H1 (cell line): ENCODE measurements at regions not wholly inside any gene's neighbourhood (a gene's known extent, or its start where the extent isn't known, plus 50 kb on each side); places are given as distances from the start of the nearest gene placed in this dataset.

Source experiments
- CTCF ChIA-PET: fragments of 300-600 bp; sonication (Branson Sonifier 250); formaldehyde crosslinking; loops from one replicate; lab custom pipeline; 2021; ENCODE audit not compliant: partially characterized antibody; lab: Charles Lee
- POLR2A ChIA-PET: fragments of 300-600 bp; sonication (Branson Sonifier 250); formaldehyde crosslinking; loops from one replicate; lab custom pipeline; 2021; ENCODE audit warnings: inconsistent platforms; ENCODE audit not compliant: partially characterized antibody; lab: Charles Lee
- DNase-seq, 2 experiments: peaks; one replicate each; pipeline versions ENCODE4 v3.0.0 to v3.0.0-alpha.2; 2010 to 2022; ENCODE audit warnings: low spot score in 2 of 2, low read depth in 1 of 2, mixed read lengths in 1 of 2
- FAIRE-seq: peaks from 2 replicates; lab custom pipeline; 2011; peaks lifted over from hg19 to GRCh38; lab: Jason Lieb, UNC
- H2AFZ ChIP-seq: 2 replicates; pipeline ENCODE4 v1.8.1; 2012; ENCODE audit warnings: low read length, inconsistent platforms
- H2AK5ac ChIP-seq: 2 replicates; pipeline ENCODE4 v1.6.1; 2013; ENCODE audit warnings: low read depth, low read length
- H2BK120ac ChIP-seq: replicated peaks from 2 replicates; pipeline ENCODE3; 2013; ENCODE audit warnings: low read depth, low read length, inconsistent platforms
- H2BK12ac ChIP-seq: 2 replicates; pipeline ENCODE4 v1.6.1; 2013; ENCODE audit warnings: low read depth, low read length
- H2BK15ac ChIP-seq: 2 replicates; pipeline ENCODE4 v1.6.1; 2013; ENCODE audit warnings: low read length
- H2BK20ac ChIP-seq: 2 replicates; pipeline ENCODE4 v1.6.1; 2013; ENCODE audit warnings: low read length
- H2BK5ac ChIP-seq: 2 replicates; pipeline ENCODE4 v1.6.1; 2013; ENCODE audit warnings: low read depth, low read length
- H3K14ac ChIP-seq: 2 replicates; pipeline ENCODE4 v1.6.1; 2013; ENCODE audit warnings: inconsistent platforms; ENCODE audit not compliant: insufficient read length
- H3K18ac ChIP-seq: 2 replicates; pipeline ENCODE4 v1.6.1; 2013; ENCODE audit warnings: low read length; ENCODE audit errors: extremely low read depth
- H3K23ac ChIP-seq: 2 replicates; pipeline ENCODE4 v1.6.1; 2013; ENCODE audit warnings: inconsistent platforms; ENCODE audit not compliant: insufficient read length
- H3K23me2 ChIP-seq: 2 replicates; pipeline ENCODE4 v1.6.1; 2013; ENCODE audit warnings: low read depth, low read length
- H3K27ac ChIP-seq: 2 replicates; pipeline ENCODE4 v1.6.1; 2011; ENCODE audit warnings: low read depth, low read length, inconsistent platforms
- H3K27me3 ChIP-seq, 4 experiments: replicated peaks in 1 of 4; 1 replicate in 1 of 4; 2 replicates in 3 of 4; pipeline versions ENCODE4 v1.6.1 to v1.8.1; 2011 to 2013; ENCODE audit warnings: low read length in 3 of 4, mild to moderate bottlenecking in 3 of 4, inconsistent platforms in 2 of 4, mixed read lengths in 2 of 4, moderate library complexity in 1 of 4; ENCODE audit not compliant: control insufficient read depth in 3 of 4, insufficient read depth in 3 of 4; ENCODE audit errors: extremely low read depth in 1 of 4
- H3K36me3 ChIP-seq, 4 experiments: 2 replicates each; pipeline versions ENCODE4 v1.6.1 to v1.8.1; 2011 to 2013; ENCODE audit warnings: mild to moderate bottlenecking in 4 of 4, low read length in 3 of 4, moderate library complexity in 2 of 4, control low read depth in 1 of 4, inconsistent platforms in 1 of 4; ENCODE audit not compliant: insufficient read depth in 4 of 4, control insufficient read depth in 2 of 4
- H3K4ac ChIP-seq: replicated peaks from 2 replicates; pipeline ENCODE3; 2013; ENCODE audit warnings: low read length, low read depth, mixed read lengths, inconsistent platforms; ENCODE audit not compliant: insufficient read length
- H3K4me1 ChIP-seq, 4 experiments: replicated peaks in 1 of 4; 1 replicate in 1 of 4; 2 replicates in 3 of 4; pipeline versions ENCODE4 v1.6.1 to v1.8.1; 2011 to 2013; ENCODE audit warnings: low read length in 3 of 4, inconsistent platforms in 2 of 4, mixed read lengths in 1 of 4; ENCODE audit not compliant: insufficient read depth in 4 of 4, control insufficient read depth in 3 of 4
- H3K4me2 ChIP-seq, 2 experiments: 2 replicates each; pipeline versions ENCODE4 v1.6.1 to v1.8.1; 2011 to 2013; ENCODE audit warnings: low read depth in 2 of 2, low read length in 2 of 2, control low read depth in 1 of 2, inconsistent platforms in 1 of 2, mild to moderate bottlenecking in 1 of 2; ENCODE audit not compliant: insufficient read depth in 1 of 2
- H3K4me3 ChIP-seq, 4 experiments: fragments of 200-600, 300-600 bp in 1 of 4; sonication (generic), shearing (Covaris generic), sonication (Bioruptor Twin) in 1 of 4; 2 replicates each; pipeline versions ENCODE4 v1.5.1 to v1.8.1; 2011 to 2016; ENCODE audit warnings: low read length in 4 of 4, low read depth in 3 of 4, control low read depth in 2 of 4, inconsistent platforms in 2 of 4, mild to moderate bottlenecking in 2 of 4, mixed read lengths in 1 of 4, moderate library complexity in 1 of 4; ENCODE audit not compliant: insufficient read depth in 2 of 4; ENCODE audit errors: extremely low read depth in 1 of 4
- H3K56ac ChIP-seq: replicated peaks from 2 replicates; pipeline ENCODE3; 2013; ENCODE audit warnings: low read depth, mild to moderate bottlenecking, mixed read lengths, low read length, inconsistent platforms; ENCODE audit not compliant: insufficient read length
- H3K79me1 ChIP-seq: 2 replicates; pipeline ENCODE4 v1.6.1; 2013; ENCODE audit warnings: low read depth, low read length, control low read depth
- H3K79me2 ChIP-seq, 2 experiments: 2 replicates each; pipeline versions ENCODE4 v1.6.1 to v1.8.1; 2012 to 2013; ENCODE audit warnings: low read length in 2 of 2, mild to moderate bottlenecking in 2 of 2, inconsistent platforms in 1 of 2; ENCODE audit not compliant: insufficient read depth in 2 of 2, control insufficient read depth in 1 of 2
- H3K9ac ChIP-seq, 4 experiments: replicated peaks in 1 of 4; 1 replicate in 1 of 4; 2 replicates in 3 of 4; pipeline versions ENCODE4 v1.6.1 to v1.8.1; 2011 to 2013; ENCODE audit warnings: low read depth in 3 of 4, low read length in 3 of 4, control low read depth in 2 of 4, mild to moderate bottlenecking in 2 of 4, moderate library complexity in 2 of 4, inconsistent platforms in 1 of 4; ENCODE audit errors: extremely low read depth in 1 of 4
- H3K9me3 ChIP-seq, 2 experiments: 2 replicates each; pipeline versions ENCODE4 v1.6.1 to v1.8.1; 2012 to 2013; ENCODE audit warnings: mild to moderate bottlenecking in 2 of 2, moderate library complexity in 2 of 2, control low read depth in 1 of 2, inconsistent platforms in 1 of 2, low read depth in 1 of 2, low read length in 1 of 2, mixed read lengths in 1 of 2; ENCODE audit not compliant: insufficient read depth in 2 of 2
- H4K20me1 ChIP-seq, 2 experiments: replicated peaks in 1 of 2; 2 replicates each; pipeline versions ENCODE3 to v1.8.1; 2011 to 2013; ENCODE audit warnings: inconsistent platforms in 2 of 2, low read length in 2 of 2, mild to moderate bottlenecking in 1 of 2; ENCODE audit not compliant: insufficient read depth in 2 of 2, control insufficient read depth in 1 of 2
- H4K5ac ChIP-seq: 2 replicates; pipeline ENCODE4 v1.6.1; 2013; ENCODE audit warnings: low read length, low read depth, mixed read lengths, inconsistent platforms; ENCODE audit not compliant: insufficient read length
- H4K8ac ChIP-seq: 2 replicates; pipeline ENCODE4 v1.8.0; 2013; ENCODE audit warnings: mild to moderate bottlenecking, moderate library complexity, low read length, inconsistent platforms; ENCODE audit not compliant: insufficient read depth; ENCODE audit errors: extremely low read depth
- H4K91ac ChIP-seq: replicated peaks from 2 replicates; pipeline ENCODE3; 2013; ENCODE audit warnings: low read length, mixed read lengths, inconsistent platforms; ENCODE audit not compliant: insufficient read length
- CBX8 ChIP-seq: fragments of 300-800, 300-1000 bp; sonication (generic); IDR thresholded peaks from 2 replicates; pipeline ENCODE4 v1.7.1; 2016; ENCODE audit warnings: low read depth, low read length, borderline replicate concordance
- FOSL1 ChIP-seq: IDR thresholded peaks from 2 replicates; pipeline ENCODE4 v1.6.1; 2011; ENCODE audit warnings: mild to moderate bottlenecking, low read depth, low read length, moderate library complexity; ENCODE audit not compliant: insufficient read depth
- KDM1A ChIP-seq: fragments of 200-600, 300-600 bp; sonication (generic); IDR thresholded peaks from 2 replicates; pipeline ENCODE4 v1.7.1; 2016; ENCODE audit warnings: mild to moderate bottlenecking, low read length, borderline replicate concordance
- KDM5A ChIP-seq: fragments of 200-600 bp; IDR thresholded peaks from 2 replicates; pipeline ENCODE4 v1.7.1; 2012; ENCODE audit warnings: mild to moderate bottlenecking, low read length, inconsistent platforms, mixed read lengths
- SIN3A ChIP-seq, 2 experiments: IDR thresholded peaks in 1 of 2; conservative IDR thresholded peaks in 1 of 2; 2 replicates each; pipeline ENCODE4 v1.6.1; 2011 to 2012; ENCODE audit warnings: low read length in 2 of 2, improper control_type of control experiment in 1 of 2, low read depth in 1 of 2, mild to moderate bottlenecking in 1 of 2
- SP1 ChIP-seq: IDR thresholded peaks from 2 replicates; pipeline ENCODE4 v1.6.1; 2011; ENCODE audit warnings: low read depth, low read length
- whole genome bisulfite sequencing, 2 experiments: shearing (Covaris generic) in 1 of 2; methylation state at CpG; one replicate each; pipeline versions ENCODE4 v1.1.6 to v1.1.7; 2013 to 2015; ENCODE audit warnings: low lambda C conversion rate in 2 of 2, mixed read lengths in 2 of 2, inconsistent platforms in 1 of 2, low coverage in 1 of 2, missing lambda C conversion rate in 1 of 2; ENCODE audit not compliant: insufficient replicate concordance in 2 of 2, insufficient coverage in 1 of 2, insufficient read length in 1 of 2; ENCODE audit errors: extremely low coverage in 1 of 2, missing lambda C conversion rate in 1 of 2; 5-methylcytosine and 5-hydroxymethylcytosine counted together
- TF ChIP-seq, protein P1 (sequence below): IDR thresholded peaks from 2 replicates; pipeline ENCODE4 v1.6.1; 2011; ENCODE audit warnings: low read length, improper control_type of control experiment
- TF ChIP-seq, protein P2 (sequence below), 3 experiments: IDR thresholded peaks; 1 replicate in 2 of 3; 2 replicates in 1 of 3; pipeline versions ENCODE4 v1.5.1 to v1.6.1; 2011; ENCODE audit warnings: low read length in 3 of 3, mild to moderate bottlenecking in 3 of 3, inconsistent platforms in 2 of 3, low read depth in 1 of 3, moderate library complexity in 1 of 3; ENCODE audit not compliant: insufficient read depth in 1 of 3; ENCODE audit errors: control extremely low read depth in 1 of 3

DNA sequence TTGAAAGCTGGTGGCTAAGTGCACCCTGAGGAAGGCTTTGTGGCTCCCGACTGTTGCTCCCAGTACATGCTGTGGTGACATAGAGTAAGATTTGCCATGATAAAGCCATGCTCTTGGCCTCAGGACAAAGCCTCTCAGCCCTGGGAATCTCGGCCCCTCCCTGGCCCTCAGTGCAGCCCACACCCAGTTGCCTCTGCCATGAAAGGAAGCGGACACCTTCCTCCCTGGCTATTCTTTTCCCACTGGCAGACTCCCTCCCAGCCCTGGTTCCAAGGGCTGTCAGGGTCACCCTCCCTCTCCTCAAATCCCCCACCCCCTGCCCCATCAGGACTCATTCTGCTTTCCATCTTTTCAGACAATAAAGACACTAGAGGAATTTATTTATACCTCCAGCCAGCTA lies 119.8 kb upstream of the NEO1 start:
- FAIRE-seq (no peak), DNase-seq (no peak)
- no peak overlapping the region for H3K4me2 ChIP-seq
- no peaks in the 10 kb centered on the region for H3K36me3 ChIP-seq
- H4K91ac ChIP-seq = no peak overlapping the region
- H2AK5ac ChIP-seq = no peak overlapping the region
- H4K5ac ChIP-seq = no peak overlapping the region
- H3K9me3 ChIP-seq = no peaks in the 10 kb centered on the region
- H2BK12ac ChIP-seq = no peak overlapping the region
- no peak overlapping the region for H3K18ac ChIP-seq
- CTCF ChIA-PET = interaction anchor here (1.0 to 1.3 kb wide), 3 partner anchors 9 to 138 kb away, joined by 3 to 4 read pairs (median 4); no protein-coding TSS in a partner anchor
- no peak overlapping the region for H3K56ac ChIP-seq
- H3K4me1 ChIP-seq = peaks cover 0 to 2% (median 0%) of the 10 kb centered on the region in 4 experiments; a peak in 2 of 7 replicates
- no peak overlapping the region for H3K14ac ChIP-seq
- H3K4me3 ChIP-seq = no peak overlapping the region
- H2AFZ ChIP-seq = no peak overlapping the region
- POLR2A ChIA-PET = interaction anchor here (1.4 kb wide), 1 partner anchor 119 kb away, joined by 3 read pairs; the partner anchor contains the start of gene NEO1
- TF ChIP-seq FOSL1 (no peak), CBX8 (no peak), KDM1A (no peak), SP1 (no peak), KDM5A (no peak), SIN3A (conservative IDR thresholded peaks at IDR 0.05 in 1 of 2, IDR thresholded peaks at IDR 0.05 in 1 of 2; ENCODE audit: low read depth in 1 of 2, low read length in 2 of 2) (no peak)
- TF ChIP-seq, protein P1, sequence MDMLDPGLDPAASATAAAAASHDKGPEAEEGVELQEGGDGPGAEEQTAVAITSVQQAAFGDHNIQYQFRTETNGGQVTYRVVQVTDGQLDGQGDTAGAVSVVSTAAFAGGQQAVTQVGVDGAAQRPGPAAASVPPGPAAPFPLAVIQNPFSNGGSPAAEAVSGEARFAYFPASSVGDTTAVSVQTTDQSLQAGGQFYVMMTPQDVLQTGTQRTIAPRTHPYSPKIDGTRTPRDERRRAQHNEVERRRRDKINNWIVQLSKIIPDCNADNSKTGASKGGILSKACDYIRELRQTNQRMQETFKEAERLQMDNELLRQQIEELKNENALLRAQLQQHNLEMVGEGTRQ = no peak
- TF ChIP-seq, protein P2, sequence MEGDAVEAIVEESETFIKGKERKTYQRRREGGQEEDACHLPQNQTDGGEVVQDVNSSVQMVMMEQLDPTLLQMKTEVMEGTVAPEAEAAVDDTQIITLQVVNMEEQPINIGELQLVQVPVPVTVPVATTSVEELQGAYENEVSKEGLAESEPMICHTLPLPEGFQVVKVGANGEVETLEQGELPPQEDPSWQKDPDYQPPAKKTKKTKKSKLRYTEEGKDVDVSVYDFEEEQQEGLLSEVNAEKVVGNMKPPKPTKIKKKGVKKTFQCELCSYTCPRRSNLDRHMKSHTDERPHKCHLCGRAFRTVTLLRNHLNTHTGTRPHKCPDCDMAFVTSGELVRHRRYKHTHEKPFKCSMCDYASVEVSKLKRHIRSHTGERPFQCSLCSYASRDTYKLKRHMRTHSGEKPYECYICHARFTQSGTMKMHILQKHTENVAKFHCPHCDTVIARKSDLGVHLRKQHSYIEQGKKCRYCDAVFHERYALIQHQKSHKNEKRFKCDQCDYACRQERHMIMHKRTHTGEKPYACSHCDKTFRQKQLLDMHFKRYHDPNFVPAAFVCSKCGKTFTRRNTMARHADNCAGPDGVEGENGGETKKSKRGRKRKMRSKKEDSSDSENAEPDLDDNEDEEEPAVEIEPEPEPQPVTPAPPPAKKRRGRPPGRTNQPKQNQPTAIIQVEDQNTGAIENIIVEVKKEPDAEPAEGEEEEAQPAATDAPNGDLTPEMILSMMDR (IDR thresholded peaks at IDR 0.05; ENCODE audit: control extremely low read depth in 1 of 3, insufficient read depth in 1 of 3, low read depth in 1 of 3, low read length in 3 of 3) = no peak
- 86% methylated on average over 3 of the region's 3 CpGs; no CpG with 5 or more reads in 1 of the 2 experiments for WGBS, 2 experiments
- no peaks in the 10 kb centered on the region for H3K79me2 ChIP-seq
- H4K20me1 ChIP-seq = no peaks in the 10 kb centered on the region
- H2BK5ac ChIP-seq = no peak overlapping the region
- H2BK15ac ChIP-seq = no peak overlapping the region
- no peak overlapping the region for H3K23ac ChIP-seq
- H3K23me2 ChIP-seq = no peaks in the 10 kb centered on the region
- no peak overlapping the region for H2BK20ac ChIP-seq
- no peak overlapping the region for H2BK120ac ChIP-seq
- H3K27ac ChIP-seq = no peak overlapping the region
- no peak overlapping the region for H3K4ac ChIP-seq
- H4K8ac ChIP-seq = peak overlapping the region; percentile 57
- H3K27me3 ChIP-seq = no peaks in the 10 kb centered on the region
- no peaks in the 10 kb centered on the region for H3K79me1 ChIP-seq
- no peak overlapping the region for H3K9ac ChIP-seq
